ENCODE measurements at regions not wholly inside any gene's neighbourhood (a gene's known extent, or its start where the extent isn't known, plus 50 kb on each side); places are given as distances from the start of the nearest gene placed in this dataset.

- in situ Hi-C loops (cut with HindIII; ENCODE audit: low pct_unique_long_range_greater_than_20kb, low sequenced_read_pairs) = no loop called here
- no peak for TF ChIP-seq JUND (IDR thresholded peaks at IDR 0.05; ENCODE audit: low read depth)
Observed at GRCh38 chr9:652914-653313, 188.6 kb upstream of the DMRT1 start.

GRCh38 chr9:653421-653820 lies 188.1 kb upstream of the DMRT1 start:
- in situ Hi-C loops (cut with HindIII; ENCODE audit: low pct_unique_long_range_greater_than_20kb, low sequenced_read_pairs) = no loop called here
- DNase-seq (ENCODE audit: low read depth in 1 of 2, low spot score in 1 of 2) = no peak
- TF ChIP-seq JUND (IDR thresholded peaks at IDR 0.05; ENCODE audit: low read depth) = no peak

More at GRCh38 chr9:652914-653313, 188.6 kb upstream of the DMRT1 start:
- DNase-seq (ENCODE audit: low read depth in 1 of 2, low spot score in 1 of 2) = no peak

GRCh38 chr9:653856-654387 lies 187.6 kb upstream of the DMRT1 start:
- no peak for TF ChIP-seq JUND (IDR thresholded peaks at IDR 0.05; ENCODE audit: low read depth)
- no peak for DNase-seq (ENCODE audit: low read depth in 1 of 2, low spot score in 1 of 2)
- in situ Hi-C loops (cut with HindIII; ENCODE audit: low pct_unique_long_range_greater_than_20kb, low sequenced_read_pairs) = no loop called here

GRCh38 chr9:655875-656274 lies 185.6 kb upstream of the DMRT1 start:
- TF ChIP-seq JUND (IDR thresholded peaks at IDR 0.05; ENCODE audit: low read depth) = no peak
- no peak for DNase-seq (ENCODE audit: low read depth in 1 of 2, low spot score in 1 of 2)
- in situ Hi-C loops (cut with HindIII; ENCODE audit: low pct_unique_long_range_greater_than_20kb, low sequenced_read_pairs) = no loop called here

- no peak for TF ChIP-seq JUND (IDR thresholded peaks at IDR 0.05; ENCODE audit: low read depth)
- in situ Hi-C loops (cut with HindIII; ENCODE audit: low pct_unique_long_range_greater_than_20kb, low sequenced_read_pairs) = no loop called here
- DNase-seq (ENCODE audit: low read depth in 1 of 2, low spot score in 1 of 2) = no peak
Observed at GRCh38 chr9:656926-657568, 184.4 kb upstream of the DMRT1 start.

- DNase-seq (ENCODE audit: low read depth in 1 of 2, low spot score in 1 of 2) = no peak
- in situ Hi-C loops (cut with HindIII; ENCODE audit: low pct_unique_long_range_greater_than_20kb, low sequenced_read_pairs) = no loop called here
- TF ChIP-seq JUND (IDR thresholded peaks at IDR 0.05; ENCODE audit: low read depth) = no peak
Observed at GRCh38 chr9:659286-659685, 182.2 kb upstream of the DMRT1 start.

- no peak for DNase-seq (ENCODE audit: low read depth in 1 of 2, low spot score in 1 of 2)
- TF ChIP-seq JUND (IDR thresholded peaks at IDR 0.05; ENCODE audit: low read depth) = no peak
- in situ Hi-C loops (cut with HindIII; ENCODE audit: low pct_unique_long_range_greater_than_20kb, low sequenced_read_pairs) = no loop called here
Observed at GRCh38 chr9:660227-660626, 181.3 kb upstream of the DMRT1 start.

GRCh38 chr9:663541-663940 lies 178.0 kb upstream of the DMRT1 start:
- TF ChIP-seq JUND (IDR thresholded peaks at IDR 0.05; ENCODE audit: low read depth) = no peak
- DNase-seq (ENCODE audit: low read depth in 1 of 2, low spot score in 1 of 2) = no peak
- in situ Hi-C loops (cut with HindIII; ENCODE audit: low pct_unique_long_range_greater_than_20kb, low sequenced_read_pairs) = no loop called here

- no peak for TF ChIP-seq JUND (IDR thresholded peaks at IDR 0.05; ENCODE audit: low read depth)
- no peak for DNase-seq (ENCODE audit: low read depth in 1 of 2, low spot score in 1 of 2)
- in situ Hi-C loops (cut with HindIII; ENCODE audit: low pct_unique_long_range_greater_than_20kb, low sequenced_read_pairs) = no loop called here
Observed at GRCh38 chr9:665296-665695, 176.2 kb upstream of the DMRT1 start.

- no peak for DNase-seq (ENCODE audit: low read depth in 1 of 2, low spot score in 1 of 2)
- no peak for TF ChIP-seq JUND (IDR thresholded peaks at IDR 0.05; ENCODE audit: low read depth)
- in situ Hi-C loops (cut with HindIII; ENCODE audit: low pct_unique_long_range_greater_than_20kb, low sequenced_read_pairs) = no loop called here
Observed at GRCh38 chr9:671997-672396, 169.5 kb upstream of the DMRT1 start.

- TF ChIP-seq JUND (IDR thresholded peaks at IDR 0.05; ENCODE audit: low read depth) = no peak
- no peak for DNase-seq (ENCODE audit: low read depth in 1 of 2, low spot score in 1 of 2)
- in situ Hi-C loops (cut with HindIII; ENCODE audit: low pct_unique_long_range_greater_than_20kb, low sequenced_read_pairs) = no loop called here
Observed at GRCh38 chr9:672851-673250, 168.6 kb upstream of the DMRT1 start.

- DNase-seq (ENCODE audit: low read depth in 1 of 2, low spot score in 1 of 2) = peak in 1 of 2 experiments; percentile 68
- no peak for TF ChIP-seq JUND (IDR thresholded peaks at IDR 0.05; ENCODE audit: low read depth)
- in situ Hi-C loops (cut with HindIII; ENCODE audit: low pct_unique_long_range_greater_than_20kb, low sequenced_read_pairs) = no loop called here
Observed at GRCh38 chr9:673264-673965, 168.1 kb upstream of the DMRT1 start.

GRCh38 chr9:673966-674526 lies 167.5 kb upstream of the DMRT1 start:
- in situ Hi-C loops (cut with HindIII; ENCODE audit: low pct_unique_long_range_greater_than_20kb, low sequenced_read_pairs) = no loop called here
- DNase-seq (ENCODE audit: low read depth in 1 of 2, low spot score in 1 of 2) = no peak
- no peak for TF ChIP-seq JUND (IDR thresholded peaks at IDR 0.05; ENCODE audit: low read depth)
